Activated CD4-positive, alpha-beta T cell treated with anti-CD3 and anti-CD28 coated beads, Interleukin-10, Interleukin-2, amounts not matched to agents 100 ng/mL and 50 ng/mL, durations not matched to agents 16 hours and 8 hours (primary cell): ENCODE measurements at regions not wholly inside any gene's neighbourhood (a gene's known extent, or its start where the extent isn't known, plus 50 kb on each side); places are given as distances from the start of the nearest gene placed in this dataset.

Experiments
- DNase-seq: peaks from one replicate; pipeline ENCODE4 v3.0.0-alpha.2; 2020

- no peak for DNase-seq
Observed at GRCh38 chr1:4146614-4147013, 246.5 kb upstream of the C1orf174 start.

DNA sequence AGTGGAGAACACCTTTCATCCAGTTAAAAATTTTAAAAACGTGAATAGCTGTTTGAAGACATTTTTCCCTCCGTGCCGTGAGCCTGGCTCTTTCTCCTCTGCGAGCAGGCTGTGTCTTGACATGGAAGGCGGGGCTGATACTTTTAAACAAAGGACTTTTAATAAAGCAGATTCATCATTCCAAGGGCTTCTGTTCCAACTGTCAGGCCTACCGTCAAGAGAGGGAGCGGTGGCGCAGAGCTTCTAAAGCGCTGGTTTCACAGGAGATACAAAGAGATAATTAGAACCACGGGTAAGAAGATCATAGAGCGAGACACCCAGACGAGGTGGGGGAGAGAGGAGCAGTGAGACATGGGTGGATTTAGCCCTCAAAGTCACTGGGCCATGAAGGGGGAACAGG, 247.4 kb upstream of the C1orf174 start:
- DNase-seq = no peak

GRCh38 chr1:4149281-4149680, 249.2 kb upstream of the C1orf174 start:
- no peak for DNase-seq

GRCh38 chr1:4149831-4150230, 249.8 kb upstream of the C1orf174 start:
- DNase-seq = no peak

GRCh38 chr1:4150262-4150661, 250.2 kb upstream of the C1orf174 start:
- no peak for DNase-seq

DNA sequence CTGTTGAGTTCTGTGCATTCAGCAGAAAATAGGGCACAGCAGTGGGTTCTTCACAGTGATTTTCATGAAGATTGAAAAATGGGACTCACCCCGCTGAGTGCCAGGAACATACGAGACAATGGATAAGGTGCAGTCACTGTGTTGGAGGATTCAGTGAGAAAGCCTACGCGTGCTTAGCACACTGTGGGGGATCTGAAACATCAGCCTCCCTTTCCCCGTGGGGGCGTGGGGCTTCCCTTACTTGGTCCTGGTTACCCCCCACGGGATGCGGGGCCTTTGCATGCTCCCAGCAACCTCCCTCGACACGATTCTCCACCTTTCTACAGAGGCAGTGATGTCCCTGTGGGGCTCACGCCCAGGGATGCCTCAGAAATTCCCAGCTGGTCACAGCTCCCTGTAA, 252.2 kb upstream of the C1orf174 start:
- DNase-seq = no peak

DNA sequence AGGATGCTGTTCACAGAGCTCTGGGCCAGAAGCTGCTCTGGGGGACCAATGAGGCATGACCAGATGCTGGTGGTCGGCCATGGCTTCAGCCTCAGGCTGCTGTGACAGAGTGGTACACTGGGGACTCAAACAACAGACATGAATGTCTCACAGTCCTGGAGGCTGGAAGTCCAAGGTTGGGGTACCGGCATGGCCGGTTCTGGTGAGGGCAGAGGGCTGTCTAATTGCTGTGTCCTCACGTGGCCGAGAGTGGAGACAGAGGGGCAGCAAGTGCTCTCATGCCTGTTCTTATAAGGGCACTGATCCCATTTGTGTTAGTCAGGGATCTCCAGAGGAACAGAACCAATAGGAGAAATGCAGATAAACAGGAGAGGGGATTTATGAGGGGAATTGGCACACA, 253.5 kb upstream of the C1orf174 start:
- DNase-seq = no peak

DNA sequence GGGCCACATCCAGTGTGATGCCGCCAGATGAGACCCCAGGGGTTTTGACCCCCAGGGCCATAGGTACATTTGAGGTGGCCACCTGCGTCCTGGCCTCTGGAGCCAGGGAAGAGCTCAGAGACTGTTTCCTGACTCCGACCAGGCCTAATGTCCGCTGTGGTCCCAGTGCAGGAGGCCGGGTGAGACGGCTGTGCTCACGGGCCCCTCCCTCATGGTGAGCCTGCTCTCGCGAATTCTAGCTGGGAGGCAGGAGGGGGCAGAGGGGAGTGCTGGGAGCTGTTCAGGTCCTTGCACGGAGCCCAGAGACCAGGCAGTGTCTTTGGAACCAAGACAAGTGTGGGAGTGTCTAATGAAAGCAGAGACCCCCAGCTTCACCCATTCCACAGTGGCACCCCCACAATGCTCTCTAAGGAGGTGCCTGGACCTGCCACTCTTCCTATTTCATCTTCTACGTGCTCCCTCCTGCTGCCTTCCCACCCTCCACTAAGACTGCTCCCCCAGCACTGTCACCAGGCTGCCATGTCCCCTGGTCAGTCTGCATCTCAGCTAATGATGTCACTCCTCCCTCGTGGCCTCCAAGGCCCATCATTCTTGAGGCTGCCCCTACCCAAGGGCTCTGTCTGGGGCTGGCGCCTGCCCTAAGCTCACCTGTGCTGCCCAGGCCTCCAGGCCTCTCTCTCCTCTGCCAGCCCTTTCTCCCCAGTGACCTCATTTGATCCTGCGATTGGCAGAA, 256.3 kb upstream of the C1orf174 start:
- DNase-seq = no peak

- no peak for DNase-seq
Observed at GRCh38 chr1:4160181-4160580, 260.1 kb upstream of the C1orf174 start.

DNA sequence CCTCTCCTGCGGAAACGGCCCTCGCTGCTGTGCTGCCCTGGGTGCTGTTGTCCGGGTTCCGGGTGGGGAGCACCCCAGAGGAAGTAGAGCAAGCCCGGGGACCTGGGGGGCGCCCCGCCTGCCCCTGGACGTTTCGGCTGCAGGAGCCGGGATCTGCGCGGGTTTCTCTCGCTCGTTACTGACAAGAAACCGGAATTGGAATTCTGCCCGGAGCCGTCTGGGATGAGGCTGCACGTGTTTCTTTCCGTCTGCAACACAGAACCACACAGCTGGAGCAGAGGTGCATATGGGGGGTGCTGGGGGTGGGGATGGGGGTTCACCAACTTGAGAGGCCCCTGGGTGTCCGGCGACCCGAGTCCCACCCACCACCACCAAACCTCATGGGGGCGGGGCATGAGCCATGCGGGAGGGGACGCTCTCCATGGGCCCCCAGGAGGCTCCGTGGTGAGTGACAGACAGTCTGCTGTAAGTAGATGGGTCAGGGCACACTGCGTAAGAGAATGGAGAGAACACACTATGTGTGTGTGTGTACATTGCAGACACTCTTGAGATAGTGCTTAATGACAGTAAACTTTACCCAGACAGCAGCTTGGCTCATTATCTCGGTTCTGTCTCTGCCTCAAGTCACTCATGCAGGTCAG, 261.4 kb upstream of the C1orf174 start:
- DNase-seq = no peak

DNA sequence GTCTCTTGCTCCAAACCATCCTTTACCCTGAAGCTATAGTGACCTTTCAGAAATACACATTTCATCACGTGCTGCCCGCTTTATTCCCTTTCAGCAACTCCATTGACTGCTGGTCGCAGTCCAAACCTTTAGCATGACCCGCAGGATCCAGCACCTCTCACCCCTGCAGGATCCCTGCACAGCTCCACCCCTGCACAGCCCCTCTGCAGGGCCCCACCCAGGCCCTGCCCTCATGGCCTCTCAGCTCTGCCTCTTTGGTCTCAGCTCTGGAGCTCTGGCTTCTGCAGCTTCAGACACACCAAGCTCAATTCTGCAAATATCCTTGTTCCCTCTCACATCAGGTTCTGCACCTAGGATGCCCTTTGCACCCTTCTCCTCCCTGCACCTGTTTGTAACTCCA, 264.9 kb upstream of the C1orf174 start:
- DNase-seq = no peak

DNA sequence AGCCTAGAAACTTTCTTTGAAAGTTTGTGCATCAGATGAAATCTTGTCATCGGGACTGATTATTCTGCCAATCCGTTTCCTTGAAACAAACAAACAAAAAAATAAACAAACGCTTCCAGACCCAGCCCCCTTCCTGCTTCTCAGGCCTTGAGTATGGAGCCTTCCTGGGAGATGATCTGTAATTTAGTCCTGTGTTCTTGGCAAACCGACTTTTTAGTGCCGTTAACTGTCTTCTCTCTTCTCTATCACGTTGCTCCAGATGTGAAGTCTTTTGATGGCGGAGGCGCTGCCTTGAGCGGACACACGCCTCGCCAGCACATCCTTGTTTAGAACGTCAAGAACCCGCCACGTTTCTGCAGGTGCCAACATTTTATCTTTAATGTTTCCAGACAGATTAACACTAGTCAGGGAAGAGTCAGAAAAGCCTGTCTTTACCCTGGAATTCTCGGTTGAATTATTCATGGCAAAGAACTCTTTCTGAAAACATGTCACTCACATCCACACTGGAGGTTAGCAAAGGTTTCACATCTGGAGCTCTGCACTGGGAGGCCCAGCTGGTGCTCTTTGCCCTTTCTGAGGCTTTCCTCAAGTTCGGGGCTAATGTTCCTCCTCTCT, 265.7 kb upstream of the C1orf174 start:
- no peak for DNase-seq

DNA sequence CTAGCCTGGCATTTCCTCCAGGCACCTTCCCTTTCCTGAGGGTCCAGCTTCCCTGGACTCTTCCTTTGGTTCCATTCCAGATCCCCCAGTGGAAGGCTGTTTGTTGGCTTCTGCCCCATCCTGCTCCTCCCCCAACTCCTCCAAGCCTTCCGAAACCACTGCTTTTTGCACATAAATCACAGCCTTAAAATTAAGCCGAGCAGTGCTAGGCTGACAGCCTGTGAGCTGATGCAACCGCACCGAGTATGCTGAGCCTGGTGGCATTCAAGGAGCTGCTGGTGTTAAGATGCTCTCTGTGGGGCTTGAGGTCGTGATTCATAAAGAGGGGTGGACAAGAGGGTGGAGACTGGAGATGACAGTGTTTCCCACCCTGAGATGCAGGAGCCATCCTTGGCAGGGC, 266.6 kb upstream of the C1orf174 start:
- no peak for DNase-seq

GRCh38 chr1:4169991-4170390, 269.9 kb upstream of the C1orf174 start:
- no peak for DNase-seq

GRCh38 chr1:4170548-4171340, 270.7 kb upstream of the C1orf174 start:
- DNase-seq = no peak

DNA sequence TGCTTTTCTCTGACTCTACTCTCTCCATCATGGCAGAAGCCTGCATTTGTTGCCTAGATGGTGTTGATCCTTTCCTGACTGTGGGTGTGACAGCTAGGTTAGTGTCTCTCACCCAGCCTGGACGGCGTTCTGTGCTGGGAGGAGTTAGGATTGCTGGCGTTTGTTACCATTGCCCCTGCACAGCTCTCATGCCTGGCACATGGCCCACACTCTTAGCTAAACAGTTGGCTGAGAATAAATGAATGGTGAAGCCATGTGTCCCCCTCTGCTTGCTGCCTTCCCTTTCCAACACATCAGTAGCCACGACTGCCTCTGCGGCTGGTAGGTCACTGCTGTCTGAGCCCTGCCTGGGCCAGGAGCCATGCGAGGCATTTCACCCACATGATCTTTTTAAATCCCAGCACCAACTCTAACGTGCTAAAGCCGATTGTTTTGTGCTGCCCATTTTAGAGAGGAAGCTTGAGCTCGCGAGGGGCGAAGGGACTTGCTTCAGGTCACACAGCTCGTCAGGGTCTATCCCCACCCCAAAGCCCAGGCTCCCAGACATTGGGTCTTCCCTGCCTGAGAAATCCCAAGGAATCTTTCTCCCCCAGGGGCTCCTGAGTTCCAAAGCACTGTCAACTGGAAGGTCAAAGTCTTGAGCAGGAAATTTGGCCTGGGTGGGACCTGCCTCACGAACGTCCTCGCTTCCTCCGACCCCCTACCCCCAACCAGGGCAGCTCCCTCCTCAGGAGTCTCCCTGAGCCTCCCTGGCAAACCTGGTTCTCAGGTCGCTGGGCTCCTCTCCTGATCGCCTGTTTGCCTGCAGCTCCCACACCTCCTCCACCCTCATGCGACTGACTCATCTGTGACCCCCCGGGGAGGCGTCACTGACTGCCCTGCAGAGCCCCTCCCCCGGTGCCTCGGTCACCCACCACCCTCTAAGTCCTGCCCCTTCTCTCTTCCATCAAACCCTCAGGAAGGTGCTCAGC, 271.7 kb upstream of the C1orf174 start:
- DNase-seq = no peak

- peak; percentile 54 for DNase-seq
Observed at GRCh38 chr1:4172644-4173599, 272.9 kb upstream of the C1orf174 start.

DNA sequence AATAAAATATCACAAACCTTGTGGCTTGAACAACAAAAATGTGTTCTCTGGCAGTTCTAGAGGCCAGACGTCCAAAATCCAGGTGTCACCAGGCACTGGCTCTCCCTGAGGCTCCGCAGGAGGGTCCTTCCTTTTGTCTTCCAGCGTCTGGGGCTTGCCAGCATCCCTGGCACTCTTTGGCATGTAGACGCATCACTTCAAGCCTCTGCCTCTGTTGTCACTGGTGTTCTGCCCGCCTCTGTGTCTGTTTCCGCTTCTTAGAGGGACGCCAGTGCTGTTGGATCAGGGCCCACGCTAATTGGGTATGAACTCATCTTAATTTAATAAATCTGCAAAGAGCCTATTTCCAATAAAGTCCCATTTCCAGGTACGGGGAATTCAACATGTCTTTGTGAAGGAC, 273.7 kb upstream of the C1orf174 start:
- no peak for DNase-seq

GRCh38 chr1:4174291-4175200, 274.5 kb upstream of the C1orf174 start:
- DNase-seq = no peak
